HG03469 (cell line): ENCODE measurements at regions not wholly inside any gene's neighbourhood (a gene's known extent, or its start where the extent isn't known, plus 50 kb on each side); places are given as distances from the start of the nearest gene placed in this dataset.
"Not testable (repeated sequence)": the region's sequence is repeated elsewhere in the genome, so short reads cannot be mapped to it uniquely, and the experiment has no call there.

Experiments used
- ATAC-seq: cut with Tn5 transposase; IDR thresholded peaks from one replicate; pipeline ENCODE4 v1.9.1; 2021; ENCODE audit warnings: mild to moderate bottlenecking, moderate library complexity, moderate number of reproducible peaks; ENCODE audit not compliant: unreplicated experiment

DNA sequence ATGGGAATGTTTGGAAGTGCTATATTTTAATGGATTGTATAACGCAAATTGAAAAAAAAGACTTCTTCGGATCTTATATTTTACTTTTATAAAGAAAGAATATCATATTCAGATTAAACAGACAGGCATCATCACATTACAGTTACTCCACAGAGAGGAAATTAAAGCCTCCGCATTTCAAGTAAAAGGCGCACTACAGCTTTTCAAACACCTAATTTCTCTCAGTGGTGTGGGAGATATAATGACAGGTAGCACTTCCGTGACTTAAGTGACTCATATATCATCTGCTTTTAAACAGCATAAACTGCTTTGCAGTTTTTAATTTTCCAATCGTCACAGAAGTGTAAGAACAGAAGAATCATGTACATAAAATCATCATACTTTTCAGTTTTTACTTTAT is 751.4 kb downstream of the FSCB start:
- ATAC-seq: no peak

GRCh38 chr14:43754838-43755237 is 752.2 kb downstream of the FSCB start:
- no peak for ATAC-seq

DNA sequence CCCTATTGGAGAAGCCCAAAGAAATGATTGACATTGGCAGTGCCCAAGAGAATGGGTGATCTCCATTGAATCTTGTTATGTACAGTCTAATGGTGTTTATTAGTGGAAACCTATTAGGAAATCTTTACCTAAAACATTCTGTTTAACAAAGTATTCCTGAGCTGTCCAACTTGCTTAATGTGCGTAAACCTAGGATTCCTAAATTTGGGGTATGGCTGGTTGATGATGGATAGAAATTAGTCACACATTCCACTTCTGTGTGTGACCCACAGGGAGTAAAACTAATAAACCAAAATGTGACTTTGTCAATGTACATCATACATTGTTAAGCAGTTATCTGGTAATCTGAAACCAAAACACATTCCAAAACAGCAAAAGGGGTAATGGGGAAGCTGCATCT is 761.3 kb downstream of the FSCB start:
- no peak for ATAC-seq

DNA sequence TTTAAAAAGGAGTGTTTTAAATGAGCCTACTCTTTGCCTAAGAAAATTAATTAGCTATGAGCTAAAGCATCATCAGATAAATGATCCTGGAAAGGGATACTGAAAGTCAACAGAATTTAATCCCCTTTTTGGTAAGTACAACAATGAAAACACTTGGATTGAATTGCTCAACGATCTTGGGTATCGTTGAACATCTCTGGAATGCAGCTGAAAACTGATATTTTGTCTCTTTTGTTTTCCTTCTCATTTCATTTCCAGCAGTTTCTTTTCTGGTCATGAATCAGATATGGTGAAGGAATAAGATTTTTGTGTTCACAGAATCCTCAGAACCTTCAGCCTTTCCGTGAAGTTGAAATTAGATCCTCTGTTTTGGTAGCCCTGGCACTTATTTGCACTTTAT is 771.2 kb downstream of the FSCB start:
- ATAC-seq: no peak

GRCh38 chr14:43729143-43729542 is 777.9 kb downstream of the FSCB start:
- no peak for ATAC-seq

- no peak for ATAC-seq
These were observed 800.2 kb downstream of the FSCB start for GRCh38 chr14:43706900-43707299.

DNA sequence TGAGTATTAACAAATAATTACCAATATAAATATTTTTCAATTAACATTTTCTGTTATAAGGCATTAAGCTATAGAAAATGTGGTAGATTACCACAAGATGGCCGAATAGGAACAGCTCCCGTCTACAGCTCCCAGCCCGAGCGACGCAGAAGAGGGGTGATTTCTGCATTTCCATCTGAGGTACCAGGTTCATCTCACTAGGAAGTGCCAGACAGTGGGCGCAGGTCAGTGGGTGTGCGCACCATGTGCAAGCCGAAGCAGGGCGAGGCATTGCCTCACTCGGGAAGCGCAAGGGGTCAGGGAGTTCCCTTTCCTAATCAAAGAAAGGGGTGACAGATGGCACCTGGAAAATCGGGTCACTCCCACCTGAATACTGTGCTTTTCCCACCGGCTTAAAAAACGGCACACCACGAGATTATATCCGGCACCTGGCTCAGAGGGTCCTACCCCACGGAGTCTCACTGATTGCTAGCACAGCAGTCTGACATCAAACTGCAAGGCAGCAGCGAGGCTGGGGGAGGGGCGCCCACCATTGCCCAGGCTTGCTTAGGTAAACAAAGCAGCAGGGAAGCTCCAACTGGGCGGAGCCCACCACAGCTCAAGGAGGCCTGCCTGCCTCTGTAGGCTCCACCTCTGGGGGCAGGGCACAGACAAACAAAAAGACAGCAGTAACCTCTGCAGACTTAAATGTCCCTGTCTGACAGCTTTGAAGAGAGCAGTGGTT is 808.4 kb downstream of the FSCB start:
- not testable (repeated sequence) for ATAC-seq

DNA sequence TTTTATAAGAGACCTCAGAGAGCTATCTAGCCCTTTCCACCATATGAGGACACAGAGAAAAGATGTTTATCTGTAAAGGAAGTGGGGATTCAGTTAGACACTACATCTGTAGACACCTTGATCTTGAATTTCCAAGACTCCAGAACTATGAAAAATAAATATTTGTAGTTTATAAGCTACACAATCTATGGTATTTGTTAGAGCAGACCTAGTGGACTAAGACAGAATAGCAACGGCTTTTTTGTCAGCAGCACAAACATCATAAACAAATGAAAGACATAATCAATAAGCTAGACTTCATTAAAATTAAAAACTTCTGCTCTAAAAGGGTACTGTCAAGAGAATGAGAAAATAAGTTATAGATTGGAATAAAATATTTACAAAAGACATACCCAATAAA is 810.1 kb downstream of the FSCB start:
- no peak for ATAC-seq

GRCh38 chr14:43692706-43693105 is 814.4 kb downstream of the FSCB start:
- ATAC-seq: no peak

- ATAC-seq: no peak
These were observed 819.2 kb downstream of the FSCB start for GRCh38 chr14:43687921-43688320.

GRCh38 chr14:43677581-43677980 is 829.5 kb downstream of the FSCB start:
- ATAC-seq: no peak

GRCh38 chr14:43674273-43674672 is 832.8 kb downstream of the FSCB start:
- no peak for ATAC-seq

DNA sequence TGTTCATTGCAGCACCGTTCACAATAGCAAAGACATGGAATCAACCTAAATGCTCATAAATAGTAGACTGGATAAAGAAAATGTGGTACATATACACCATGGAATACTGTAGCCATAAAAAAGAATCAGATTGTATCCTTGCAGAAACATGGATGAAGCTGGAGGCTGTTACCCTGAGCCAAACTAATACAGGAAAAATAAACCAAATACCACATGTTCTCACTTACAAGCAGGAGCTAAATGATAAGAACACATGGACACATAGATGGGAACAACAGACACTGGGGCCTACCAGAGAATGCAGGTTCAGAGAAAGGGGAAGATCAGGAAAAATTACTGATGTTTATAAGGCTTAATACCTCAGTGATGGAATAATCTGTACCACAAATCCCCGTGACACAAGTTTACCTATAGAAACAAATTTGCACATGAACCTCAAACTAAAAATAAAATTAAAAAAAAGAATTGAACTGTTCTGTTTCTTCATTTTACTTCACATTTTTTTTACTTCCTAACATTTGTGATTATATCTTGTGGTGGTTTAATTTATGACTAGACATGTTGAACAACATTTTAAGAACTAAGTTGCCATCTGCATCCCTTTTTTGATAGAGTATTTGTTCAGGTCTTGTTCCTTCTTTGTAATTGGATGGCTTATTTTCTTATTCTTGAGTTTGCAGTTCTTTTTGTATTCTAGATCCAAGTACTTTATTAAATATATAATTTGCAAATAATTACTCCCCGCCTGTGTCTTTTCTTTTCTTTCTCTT is 835.2 kb downstream of the FSCB start:
- no peak for ATAC-seq

- no peak for ATAC-seq
These were observed 837.7 kb downstream of the FSCB start for GRCh38 chr14:43669355-43669754.

DNA sequence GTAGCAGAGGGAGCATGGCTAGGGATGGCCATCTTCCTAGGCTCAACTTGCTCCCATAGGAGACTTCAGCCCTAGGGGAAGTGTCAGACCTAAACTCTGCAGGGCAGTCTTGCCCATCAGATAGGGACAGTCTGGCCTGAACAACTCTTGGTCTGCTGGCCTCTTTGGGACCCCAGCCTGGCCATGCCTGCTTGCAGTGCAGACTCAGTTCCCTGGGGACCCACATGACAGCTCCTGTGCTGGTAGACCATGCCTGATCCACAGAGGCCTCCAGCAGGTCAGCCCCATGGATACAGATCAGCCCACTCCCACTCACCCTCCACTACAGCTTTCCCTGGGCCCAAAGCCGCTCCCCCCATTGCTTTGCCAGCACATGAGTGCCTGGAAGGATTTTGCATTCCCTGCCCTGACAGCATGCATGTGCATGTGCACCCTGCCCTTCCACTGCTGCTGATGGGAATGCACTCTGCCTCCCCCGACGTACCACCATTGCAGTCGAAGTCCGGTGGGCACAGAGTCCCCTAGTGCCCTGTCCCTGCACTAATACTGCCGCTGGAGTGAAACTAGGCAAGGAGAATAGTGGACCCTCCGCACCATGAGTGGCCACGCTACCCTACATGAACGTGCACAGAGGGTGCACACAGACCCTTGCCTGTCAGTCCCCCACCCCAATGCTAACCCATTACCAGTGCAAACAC is 841.4 kb downstream of the FSCB start:
- ATAC-seq: no peak

DNA sequence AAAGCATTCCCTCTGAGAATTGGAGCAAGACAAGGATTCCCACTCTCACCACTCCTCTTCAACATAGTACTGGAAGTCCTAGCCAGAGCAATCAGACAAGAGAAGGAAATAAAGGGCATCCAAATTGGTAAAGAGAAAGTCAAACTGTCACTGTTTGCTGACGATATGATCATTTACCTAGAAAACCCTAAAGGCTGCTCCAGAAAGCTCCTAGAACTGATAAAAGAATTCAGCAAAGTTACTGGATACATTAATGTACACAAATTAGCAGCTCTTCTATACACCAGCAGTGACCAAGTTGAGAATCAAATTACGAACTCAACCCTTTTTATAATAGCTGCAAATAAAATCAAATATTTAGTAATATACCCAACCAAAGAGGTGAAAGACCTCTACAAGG is 851.9 kb downstream of the FSCB start:
- ATAC-seq: not testable (repeated sequence)

GRCh38 chr14:43651896-43652295 is 855.2 kb downstream of the FSCB start:
- no peak for ATAC-seq

DNA sequence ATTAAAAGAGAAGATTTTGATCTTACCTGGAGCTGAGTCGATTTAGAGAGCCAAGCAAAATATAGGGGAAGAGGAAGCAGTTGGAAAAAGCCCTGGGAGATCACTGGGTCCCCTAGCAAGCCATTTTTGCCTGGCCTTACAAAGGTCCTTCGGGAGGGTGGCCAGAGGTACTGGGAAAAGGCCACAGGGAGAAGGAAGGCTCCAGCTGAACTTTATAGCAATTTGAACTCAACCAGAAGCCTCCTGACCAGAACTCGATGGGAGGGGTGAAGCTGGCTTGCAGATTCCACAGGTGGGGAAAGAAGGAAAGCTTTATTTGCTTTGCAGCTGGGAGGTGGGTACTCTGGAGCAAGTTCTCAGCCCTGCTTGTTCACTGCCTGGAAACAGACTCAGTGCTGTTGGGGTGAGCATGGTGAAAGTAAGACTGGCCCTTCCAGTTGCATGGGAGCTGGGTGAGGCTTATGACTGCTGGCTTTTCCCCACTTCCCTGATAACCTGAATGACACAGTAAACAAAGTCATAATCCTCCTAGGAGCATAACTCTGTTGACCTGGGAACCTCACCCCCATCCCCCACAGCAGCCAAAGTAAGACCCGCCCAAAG is 855.8 kb downstream of the FSCB start:
- ATAC-seq: no peak

GRCh38 chr14:43649508-43649907 is 857.6 kb downstream of the FSCB start:
- no peak for ATAC-seq

DNA sequence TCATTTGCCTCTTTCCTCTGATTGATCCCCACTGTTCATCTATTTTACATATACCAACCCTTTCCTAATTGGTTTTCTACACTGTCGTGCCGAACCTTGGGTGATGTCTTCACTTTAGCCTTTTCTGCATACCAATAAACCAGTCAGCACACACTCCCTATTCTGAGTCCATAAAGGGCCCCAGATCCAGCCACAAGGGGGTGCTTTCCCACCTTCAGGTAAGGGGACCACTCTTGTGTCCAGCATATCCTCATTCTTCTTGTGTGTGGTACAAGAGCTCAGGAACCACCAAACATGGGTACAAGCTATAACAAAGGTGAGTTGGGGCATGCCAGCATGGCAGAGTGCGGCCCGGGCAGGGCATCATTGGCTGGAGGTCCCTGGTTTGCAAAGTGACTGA is 859.8 kb downstream of the FSCB start:
- ATAC-seq: no peak

- no peak for ATAC-seq
These were observed 866.3 kb downstream of the FSCB start for GRCh38 chr14:43640718-43641267.
